ENCODE measurements at regions not wholly inside any gene's neighbourhood (a gene's known extent, or its start where the extent isn't known, plus 50 kb on each side); places are given as distances from the start of the nearest gene placed in this dataset.

DNA sequence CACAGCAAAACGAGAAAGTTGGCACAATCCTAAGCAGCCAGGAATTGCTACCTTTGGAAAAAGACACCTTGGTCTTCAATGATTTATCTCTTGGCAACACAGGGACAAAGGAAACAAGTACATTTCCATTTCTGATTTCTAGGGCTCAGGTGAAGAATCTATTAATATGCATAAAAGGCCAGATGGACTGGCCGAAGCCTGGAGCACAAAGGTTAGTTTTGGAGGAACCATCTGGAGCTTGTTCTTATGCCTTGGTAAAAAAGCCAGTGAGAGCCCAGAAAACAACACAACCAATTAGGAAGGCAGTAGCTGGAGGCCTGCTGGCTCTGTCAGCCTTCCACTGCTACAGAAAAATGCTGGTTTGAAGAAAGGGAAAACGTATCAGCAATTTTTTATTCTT lies 713.5 kb upstream of the API5 start:
- TF ChIP-seq, protein P1, sequence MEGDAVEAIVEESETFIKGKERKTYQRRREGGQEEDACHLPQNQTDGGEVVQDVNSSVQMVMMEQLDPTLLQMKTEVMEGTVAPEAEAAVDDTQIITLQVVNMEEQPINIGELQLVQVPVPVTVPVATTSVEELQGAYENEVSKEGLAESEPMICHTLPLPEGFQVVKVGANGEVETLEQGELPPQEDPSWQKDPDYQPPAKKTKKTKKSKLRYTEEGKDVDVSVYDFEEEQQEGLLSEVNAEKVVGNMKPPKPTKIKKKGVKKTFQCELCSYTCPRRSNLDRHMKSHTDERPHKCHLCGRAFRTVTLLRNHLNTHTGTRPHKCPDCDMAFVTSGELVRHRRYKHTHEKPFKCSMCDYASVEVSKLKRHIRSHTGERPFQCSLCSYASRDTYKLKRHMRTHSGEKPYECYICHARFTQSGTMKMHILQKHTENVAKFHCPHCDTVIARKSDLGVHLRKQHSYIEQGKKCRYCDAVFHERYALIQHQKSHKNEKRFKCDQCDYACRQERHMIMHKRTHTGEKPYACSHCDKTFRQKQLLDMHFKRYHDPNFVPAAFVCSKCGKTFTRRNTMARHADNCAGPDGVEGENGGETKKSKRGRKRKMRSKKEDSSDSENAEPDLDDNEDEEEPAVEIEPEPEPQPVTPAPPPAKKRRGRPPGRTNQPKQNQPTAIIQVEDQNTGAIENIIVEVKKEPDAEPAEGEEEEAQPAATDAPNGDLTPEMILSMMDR (IDR thresholded peaks at IDR 0.05 in 4 of 5, conservative IDR thresholded peaks at IDR 0.05 in 1 of 5): no peak
- TF ChIP-seq POLR2A (IDR thresholded peaks at IDR 0.05): no peak
